Lung (tissue), 11 donors: ENCODE measurements at regions not wholly inside any gene's neighbourhood (a gene's known extent, or its start where the extent isn't known, plus 50 kb on each side); places are given as distances from the start of the nearest gene placed in this dataset.

Experiments
- ATAC-seq: fragments of 200-7000 bp; cut with Tn5 transposase; one replicate; pipeline ENCODE4 v1.9.1; 2020; ENCODE audit warnings: moderate number of reproducible peaks; ENCODE audit not compliant: insufficient read depth, low FRiP score
- DNase-seq, 3 donors: peaks; one replicate each; pipeline ENCODE4 v3.0.0-alpha.2; 2013 to 2017
- H3K27ac ChIP-seq, 2 donors: one replicate each; pipeline ENCODE4 v1.5.1; 2013; ENCODE audit warnings: mild to moderate bottlenecking in 2 of 2, moderate library complexity in 2 of 2, control low read depth in 1 of 2, inconsistent platforms in 1 of 2, low read depth in 1 of 2, low read length in 1 of 2
- H3K27me3 ChIP-seq, 3 donors: one replicate each; pipeline ENCODE4 v1.5.1; 2013; ENCODE audit warnings: low read length in 2 of 3; ENCODE audit not compliant: control insufficient read depth in 3 of 3, insufficient read depth in 3 of 3
- H3K36me3 ChIP-seq, 4 donors: one replicate each; pipeline ENCODE4 v1.5.1; 2013; ENCODE audit warnings: low read length in 4 of 4, mild to moderate bottlenecking in 1 of 4, moderate library complexity in 1 of 4; ENCODE audit not compliant: control insufficient read depth in 4 of 4, insufficient read depth in 4 of 4
- H3K4me1 ChIP-seq, 5 donors: one replicate each; pipeline ENCODE4 v1.5.1; 2013; ENCODE audit warnings: low read length in 5 of 5, mild to moderate bottlenecking in 2 of 5, moderate library complexity in 1 of 5; ENCODE audit not compliant: control insufficient read depth in 5 of 5, insufficient read depth in 5 of 5
- H3K4me3 ChIP-seq: one replicate; pipeline ENCODE4 v1.5.1; 2013; ENCODE audit warnings: mild to moderate bottlenecking, control low read depth, moderate library complexity
- H3K9ac ChIP-seq, 2 donors: one replicate each; pipeline ENCODE4 v1.5.1; 2013; ENCODE audit warnings: low read length in 2 of 2, control low read depth in 1 of 2; ENCODE audit not compliant: insufficient read depth in 1 of 2
- H3K9me3 ChIP-seq, 4 donors: one replicate each; pipeline ENCODE4 v1.5.1; 2013; ENCODE audit warnings: low read length in 3 of 4, mild to moderate bottlenecking in 1 of 4, moderate library complexity in 1 of 4; ENCODE audit not compliant: control insufficient read depth in 4 of 4, insufficient read depth in 3 of 4
- CTCF ChIP-seq: IDR thresholded peaks from 2 replicates; pipeline ENCODE4 v1.5.1; 2012; ENCODE audit warnings: mild to moderate bottlenecking; ENCODE audit errors: control extremely low read depth, extremely low read depth
- WGBS, 2 donors: extraction: QIAGEN DNeasy Blood & Tissue Kit; methylation state at CpG; one replicate each; pipeline ENCODE4 v1.1.7; 2013; 5-methylcytosine and 5-hydroxymethylcytosine counted together
- donor health status: control.
- donor health status: control.
- donor health status: Bipolar disorder and iron deficiency.
- donor health status: healthy.
- donor health status: DM: yes; HTN: yes; CAD: no.

DNA sequence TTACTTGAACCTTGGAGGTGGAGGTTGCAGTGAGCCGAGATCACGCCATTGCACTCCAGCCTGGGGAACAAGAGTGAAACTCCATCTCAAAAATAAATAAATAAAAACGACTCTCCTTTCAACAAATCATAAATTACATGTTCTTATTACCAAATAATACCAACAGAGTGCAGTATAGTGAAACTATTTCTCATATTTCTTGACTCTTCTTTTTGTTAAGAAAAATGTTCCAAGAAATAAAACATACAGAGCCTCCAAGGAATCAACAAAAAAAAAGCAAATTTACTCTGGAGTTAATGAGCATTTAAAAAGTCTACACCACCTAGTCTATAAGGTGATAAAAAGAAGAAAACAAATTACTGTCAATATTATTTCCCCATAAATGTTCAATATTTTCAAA lies 188.8 kb downstream of the KLF12 start:
- Histone ChIP-seq H3K36me3 (peaks cover 0 to 8% (median 2%) of the 10 kb centered on the region in 4 donors), H3K4me1 (peaks cover 0 to 21% (median 6%) of the 10 kb centered on the region in 5 donors), H3K9me3 (no peaks in the 10 kb centered on the region), H3K9ac (no peak overlapping the region), H3K27ac (no peak overlapping the region), H3K4me3 (no peak overlapping the region), H3K27me3 (no peaks in the 10 kb centered on the region)
- DNase-seq (peak in 2 of 3 donors; percentile 34 to 44), ATAC-seq (no peak)
- 66 to 73% methylated on average over 3 of the region's 3 CpGs for WGBS, 2 donors
- TF ChIP-seq CTCF, result no peak

- WGBS, 2 donors, result 62 to 79% methylated on average over 1 of the region's 1 CpG
- H3K27ac ChIP-seq, result no peak overlapping the region
- no peak overlapping the region for H3K4me3 ChIP-seq
- H3K9me3 ChIP-seq, result no peaks in the 10 kb centered on the region
- H3K27me3 ChIP-seq, result no peaks in the 10 kb centered on the region
- DNase-seq (no peak), ATAC-seq (no peak)
- peaks cover 0 to 10% (median 2%) of the 10 kb centered on the region in 4 donors for H3K36me3 ChIP-seq
- peaks cover 0 to 14% (median 5%) of the 10 kb centered on the region in 5 donors for H3K4me1 ChIP-seq
- no peak overlapping the region for H3K9ac ChIP-seq
- TF ChIP-seq CTCF, result no peak
Observed at GRCh38 chr13:73943965-73944233, 190.3 kb downstream of the KLF12 start.

DNA sequence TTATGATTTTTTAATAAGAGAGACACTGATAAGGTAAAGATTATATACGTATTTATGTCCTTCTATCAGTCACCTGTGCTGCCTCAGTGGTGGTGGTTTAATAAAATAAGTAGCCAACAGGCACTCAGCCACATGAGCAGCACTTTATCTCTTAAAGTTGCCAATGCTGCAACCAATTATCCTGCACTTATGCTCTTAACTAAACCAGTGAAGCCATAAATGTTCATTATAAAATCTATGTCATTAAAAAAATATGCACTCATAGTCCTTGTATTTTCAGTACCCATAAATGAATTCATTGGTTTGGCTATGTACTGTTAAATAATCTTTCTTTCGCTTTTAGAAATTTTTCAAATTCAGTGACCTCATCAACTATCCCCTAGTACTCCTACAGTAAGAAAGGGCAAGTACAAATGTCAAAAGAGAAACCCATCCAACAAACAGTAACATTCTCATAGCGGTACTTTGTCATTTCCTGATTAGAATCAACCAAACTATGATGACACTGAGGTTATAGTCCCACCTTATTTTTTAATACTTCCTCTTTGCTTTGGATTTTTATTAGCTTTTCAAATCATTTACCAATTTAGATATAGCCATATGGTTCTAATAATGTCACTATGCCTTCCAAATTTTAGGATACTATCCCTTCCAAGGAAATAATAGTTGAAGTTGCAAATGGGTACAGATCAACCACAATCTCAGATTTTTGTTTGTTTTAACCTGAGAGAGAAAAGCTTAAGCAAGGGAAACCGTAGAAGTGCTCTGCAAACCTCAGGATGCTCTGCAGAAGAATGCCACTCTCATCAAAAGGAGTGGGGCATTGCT lies 190.9 kb downstream of the KLF12 start:
- ATAC-seq, result no peak
- peaks cover 0 to 10% (median 2%) of the 10 kb centered on the region in 4 donors for H3K36me3 ChIP-seq
- 73 to 88% methylated on average over 4 of the region's 4 CpGs for WGBS, 2 donors
- no peaks in the 10 kb centered on the region for H3K27me3 ChIP-seq
- TF ChIP-seq CTCF, result no peak
- no peak for DNase-seq
- H3K27ac ChIP-seq, result no peak overlapping the region
- peaks cover 0 to 14% (median 5%) of the 10 kb centered on the region in 5 donors for H3K4me1 ChIP-seq
- H3K4me3 ChIP-seq, result no peak overlapping the region
- no peak overlapping the region for H3K9ac ChIP-seq
- H3K9me3 ChIP-seq, result no peaks in the 10 kb centered on the region

DNA sequence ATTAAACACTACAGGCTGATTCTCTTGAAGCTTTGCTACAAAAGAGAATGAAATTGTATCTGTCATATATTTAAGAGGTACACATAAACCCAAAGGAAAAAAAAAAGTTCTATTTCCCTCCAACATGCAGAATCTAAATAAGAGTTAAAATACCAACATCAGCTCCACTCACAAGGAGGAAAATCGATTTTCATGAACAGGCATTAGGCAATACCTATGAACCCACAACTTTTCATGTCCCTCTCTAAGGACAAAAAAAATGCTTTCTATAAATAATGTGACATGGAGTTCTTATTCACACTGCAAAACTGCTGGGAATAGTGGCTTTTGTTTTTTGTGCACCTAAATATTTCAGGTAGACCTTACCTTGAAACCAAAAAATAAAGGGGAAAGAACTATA lies 192.5 kb downstream of the KLF12 start:
- no peak overlapping the region for H3K4me3 ChIP-seq
- ATAC-seq, result no peak
- no peaks in the 10 kb centered on the region for H3K9me3 ChIP-seq
- H3K9ac ChIP-seq, result no peak overlapping the region
- H3K36me3 ChIP-seq, result peaks cover 0 to 10% (median 2%) of the 10 kb centered on the region in 4 donors
- H3K27me3 ChIP-seq, result no peaks in the 10 kb centered on the region
- H3K4me1 ChIP-seq, result peaks cover 0 to 14% (median 5%) of the 10 kb centered on the region in 5 donors
- no peak overlapping the region for H3K27ac ChIP-seq
- DNase-seq, result no peak
- WGBS, 2 donors, result 68 to 93% methylated on average over 1 of the region's 1 CpG
- no peak for TF ChIP-seq CTCF
